SH-SY5Y (cell line): ENCODE measurements at regions not wholly inside any gene's neighbourhood (a gene's known extent, or its start where the extent isn't known, plus 50 kb on each side); places are given as distances from the start of the nearest gene placed in this dataset.

Source experiments
- GATA2 ChIP-seq: IDR thresholded peaks from 2 replicates; pipeline ENCODE4 v1.6.1; 2011; ENCODE audit warnings: mild to moderate bottlenecking, low read depth, low read length
- GATA3 ChIP-seq: IDR thresholded peaks from 2 replicates; pipeline ENCODE4 v1.6.1; 2011; ENCODE audit warnings: low read depth, mild to moderate bottlenecking, low read length, moderate library complexity

GRCh38 chr3:150268426-150269391 is 139.4 kb upstream of the TSC22D2 start:
- no peak for TF ChIP-seq GATA2
- TF ChIP-seq GATA3: no peak
